C4-2B (cell line): ENCODE measurements at regions not wholly inside any gene's neighbourhood (a gene's known extent, or its start where the extent isn't known, plus 50 kb on each side); places are given as distances from the start of the nearest gene placed in this dataset.
"Not testable (repeated sequence)": the region's sequence is repeated elsewhere in the genome, so short reads cannot be mapped to it uniquely, and the experiment has no call there.

ENCODE experiments used
- H3K27ac ChIP-seq: fragments of 450-650 bp; 2 replicates; pipeline ENCODE4 v1.5.1; 2017
- ZFX ChIP-seq: fragments of 450-650 bp; IDR thresholded peaks from 2 replicates; pipeline ENCODE4 v1.6.1; 2017
- TF ChIP-seq, protein P1 (sequence below): fragments of 450-650 bp; conservative IDR thresholded peaks from 2 replicates; pipeline ENCODE4 v1.5.1; 2017; ENCODE audit warnings: mild to moderate bottlenecking

DNA sequence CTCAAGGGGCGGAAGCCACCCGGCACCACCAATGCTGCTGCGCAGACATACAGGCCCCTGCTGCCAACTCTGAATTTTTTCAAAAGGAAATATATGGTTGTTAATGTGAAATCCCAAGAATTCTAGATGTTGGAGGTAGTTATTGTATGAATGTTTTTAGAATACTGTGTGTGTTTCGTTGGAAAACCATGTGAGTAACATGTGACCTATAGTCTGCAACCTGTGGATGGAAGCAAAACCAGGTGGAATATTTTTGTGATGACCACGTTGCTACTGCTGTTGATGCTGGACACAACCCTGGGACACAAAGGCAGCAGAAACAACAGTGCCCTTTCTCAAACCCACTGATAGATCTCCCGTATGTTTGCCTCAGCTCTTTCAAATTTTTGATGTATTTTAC, 376.3 kb upstream of the SALL1 start:
- H3K27ac ChIP-seq: no peak overlapping the region
- TF ChIP-seq, protein P1, sequence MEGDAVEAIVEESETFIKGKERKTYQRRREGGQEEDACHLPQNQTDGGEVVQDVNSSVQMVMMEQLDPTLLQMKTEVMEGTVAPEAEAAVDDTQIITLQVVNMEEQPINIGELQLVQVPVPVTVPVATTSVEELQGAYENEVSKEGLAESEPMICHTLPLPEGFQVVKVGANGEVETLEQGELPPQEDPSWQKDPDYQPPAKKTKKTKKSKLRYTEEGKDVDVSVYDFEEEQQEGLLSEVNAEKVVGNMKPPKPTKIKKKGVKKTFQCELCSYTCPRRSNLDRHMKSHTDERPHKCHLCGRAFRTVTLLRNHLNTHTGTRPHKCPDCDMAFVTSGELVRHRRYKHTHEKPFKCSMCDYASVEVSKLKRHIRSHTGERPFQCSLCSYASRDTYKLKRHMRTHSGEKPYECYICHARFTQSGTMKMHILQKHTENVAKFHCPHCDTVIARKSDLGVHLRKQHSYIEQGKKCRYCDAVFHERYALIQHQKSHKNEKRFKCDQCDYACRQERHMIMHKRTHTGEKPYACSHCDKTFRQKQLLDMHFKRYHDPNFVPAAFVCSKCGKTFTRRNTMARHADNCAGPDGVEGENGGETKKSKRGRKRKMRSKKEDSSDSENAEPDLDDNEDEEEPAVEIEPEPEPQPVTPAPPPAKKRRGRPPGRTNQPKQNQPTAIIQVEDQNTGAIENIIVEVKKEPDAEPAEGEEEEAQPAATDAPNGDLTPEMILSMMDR: no peak

DNA sequence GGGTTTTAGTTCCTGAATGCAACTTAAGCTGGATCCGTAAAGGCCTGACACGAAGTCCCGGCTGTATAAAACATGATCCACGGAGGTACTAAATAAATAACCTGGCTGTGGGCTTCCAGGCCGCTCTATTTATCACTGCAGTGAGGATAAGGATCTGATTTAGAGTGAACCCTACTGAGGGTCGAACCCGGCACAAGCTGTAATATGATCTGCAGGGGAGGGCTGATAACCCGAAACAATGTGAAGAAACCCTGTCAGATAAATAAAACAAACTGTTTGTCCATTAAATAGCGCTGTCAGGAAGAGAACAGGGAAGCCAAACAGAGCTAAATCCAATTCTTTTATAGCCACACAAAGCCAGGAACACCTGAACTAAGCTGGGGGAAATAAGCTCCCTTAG, 375.6 kb upstream of the SALL1 start:
- no peak for TF ChIP-seq ZFX
- TF ChIP-seq, protein P1: no peak
- H3K27ac ChIP-seq: no peak overlapping the region

DNA sequence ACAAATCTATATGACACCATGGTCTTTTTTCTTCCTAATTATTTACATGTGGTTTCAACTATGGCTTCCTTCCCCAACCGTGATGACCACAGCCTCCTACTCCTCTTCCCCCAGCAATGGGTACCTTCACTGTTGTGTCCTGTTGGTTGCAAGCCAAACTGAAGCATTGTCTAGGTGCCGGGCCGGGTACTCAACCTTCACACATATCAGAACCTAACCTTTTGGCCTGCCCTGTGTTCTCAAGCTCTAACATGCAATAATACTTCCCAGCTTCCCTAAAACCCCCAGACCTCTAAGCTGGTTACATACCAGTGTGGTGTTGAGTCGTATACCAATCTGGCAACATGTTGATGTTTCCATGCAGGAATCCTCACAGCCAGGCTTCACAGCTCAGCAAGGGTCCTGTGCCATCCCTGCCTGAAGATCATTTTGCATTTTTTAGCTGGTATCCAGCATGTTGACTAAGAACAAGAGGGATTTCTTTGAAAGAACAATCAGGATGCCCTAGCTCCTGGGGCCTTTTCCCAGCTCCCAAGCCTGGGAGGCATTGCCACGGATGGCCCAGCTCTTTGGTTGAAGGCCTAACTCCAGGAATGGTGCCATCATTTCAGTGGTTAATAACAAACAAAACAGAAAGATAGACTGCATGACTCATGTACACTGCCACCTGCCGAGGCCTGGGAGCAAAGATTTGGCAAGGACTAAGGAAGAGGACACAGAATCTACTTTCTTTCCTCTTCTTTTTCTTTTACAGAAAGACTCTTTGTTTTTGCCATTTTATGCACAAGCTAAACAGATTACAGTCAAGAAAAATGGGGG, 373.7 kb upstream of the SALL1 start:
- no peak overlapping the region for H3K27ac ChIP-seq
- TF ChIP-seq ZFX: no peak
- TF ChIP-seq, protein P1: peak; percentile 29

- H3K27ac ChIP-seq: no peak overlapping the region
- TF ChIP-seq, protein P1: no peak
- no peak for TF ChIP-seq ZFX
Observed at GRCh38 chr16:51524070-51524469, 373.0 kb upstream of the SALL1 start.

- no peak overlapping the region for H3K27ac ChIP-seq
- TF ChIP-seq, protein P1: no peak
- TF ChIP-seq ZFX: no peak
Observed at GRCh38 chr16:51523400-51523799, 372.3 kb upstream of the SALL1 start.

GRCh38 chr16:51522902-51523301, 371.8 kb upstream of the SALL1 start:
- TF ChIP-seq, protein P1: no peak
- no peak for TF ChIP-seq ZFX
- H3K27ac ChIP-seq: no peak overlapping the region

- H3K27ac ChIP-seq: not testable (repeated sequence)
Observed at GRCh38 chr16:51516960-51517359, 365.9 kb upstream of the SALL1 start.

DNA sequence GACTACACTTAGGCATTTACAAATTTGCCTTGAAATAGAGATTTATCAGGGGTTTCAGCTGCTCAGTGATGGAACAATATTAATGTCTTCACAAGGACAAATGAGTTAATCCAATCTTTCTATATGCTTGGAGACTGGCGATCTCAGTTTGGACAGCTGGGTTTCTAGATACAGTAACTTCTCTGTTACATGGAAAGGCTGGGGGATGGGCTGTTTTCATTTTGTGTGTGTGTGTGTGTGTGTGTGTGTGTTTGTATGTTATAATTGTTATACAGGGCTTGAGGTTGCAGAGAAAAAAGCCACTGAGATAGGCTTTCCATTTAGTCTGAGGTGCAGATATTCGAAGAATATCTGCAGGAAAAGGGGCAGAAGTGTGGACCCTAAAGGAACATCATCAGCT, 359.3 kb upstream of the SALL1 start:
- no peak overlapping the region for H3K27ac ChIP-seq
- TF ChIP-seq, protein P1: no peak
- no peak for TF ChIP-seq ZFX
